MM.1S (cell line): ENCODE measurements at regions not wholly inside any gene's neighbourhood (a gene's known extent, or its start where the extent isn't known, plus 50 kb on each side); places are given as distances from the start of the nearest gene placed in this dataset.

Experiments used
- CTCF ChIP-seq: fragments of 300-600 bp; sonication (generic); IDR thresholded peaks from 2 replicates; pipeline ENCODE4 v1.5.1; 2016; ENCODE audit warnings: antibody characterized with exemption, low read length, mixed read lengths
- EZH2 ChIP-seq: fragments of 300-600 bp; sonication (generic); optimal IDR thresholded peaks from 2 replicates; pipeline ENCODE3; 2017; ENCODE audit warnings: low read depth, mild to moderate bottlenecking, antibody characterized with exemption, low read length, mixed read lengths
- EZH2phosphoT487 ChIP-seq: fragments of 300-600 bp; sonication (generic); IDR thresholded peaks from 2 replicates; pipeline ENCODE4 v1.6.1; 2018; ENCODE audit warnings: antibody characterized with exemption, low read length

GRCh38 chr9:87140142-87140541 is 192.8 kb upstream of the GAS1 start:
- TF ChIP-seq CTCF (no peak), EZH2phosphoT487 (no peak), EZH2 (no peak)
